ENCODE measurements at regions not wholly inside any gene's neighbourhood (a gene's known extent, or its start where the extent isn't known, plus 50 kb on each side); places are given as distances from the start of the nearest gene placed in this dataset.

DNA sequence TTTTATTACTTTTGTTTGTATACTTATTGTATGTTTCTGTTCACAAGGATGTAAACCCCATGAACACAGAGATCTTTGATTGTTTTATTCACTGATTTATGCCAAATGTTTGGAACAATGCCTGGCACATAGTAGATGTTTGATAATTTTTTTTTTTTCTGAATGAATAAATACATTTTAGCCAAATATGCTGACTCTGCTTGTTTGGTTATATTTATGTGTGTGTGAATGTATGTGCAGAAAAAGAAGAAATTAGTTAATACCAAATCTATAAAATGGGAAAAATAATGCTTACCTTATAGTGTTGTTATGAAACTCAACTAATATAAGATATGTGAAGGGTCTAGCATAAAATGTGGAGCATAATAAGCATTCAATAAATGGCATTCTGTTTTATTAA lies 203.9 kb downstream of the MDFIC start:
- TF ChIP-seq, protein P1, sequence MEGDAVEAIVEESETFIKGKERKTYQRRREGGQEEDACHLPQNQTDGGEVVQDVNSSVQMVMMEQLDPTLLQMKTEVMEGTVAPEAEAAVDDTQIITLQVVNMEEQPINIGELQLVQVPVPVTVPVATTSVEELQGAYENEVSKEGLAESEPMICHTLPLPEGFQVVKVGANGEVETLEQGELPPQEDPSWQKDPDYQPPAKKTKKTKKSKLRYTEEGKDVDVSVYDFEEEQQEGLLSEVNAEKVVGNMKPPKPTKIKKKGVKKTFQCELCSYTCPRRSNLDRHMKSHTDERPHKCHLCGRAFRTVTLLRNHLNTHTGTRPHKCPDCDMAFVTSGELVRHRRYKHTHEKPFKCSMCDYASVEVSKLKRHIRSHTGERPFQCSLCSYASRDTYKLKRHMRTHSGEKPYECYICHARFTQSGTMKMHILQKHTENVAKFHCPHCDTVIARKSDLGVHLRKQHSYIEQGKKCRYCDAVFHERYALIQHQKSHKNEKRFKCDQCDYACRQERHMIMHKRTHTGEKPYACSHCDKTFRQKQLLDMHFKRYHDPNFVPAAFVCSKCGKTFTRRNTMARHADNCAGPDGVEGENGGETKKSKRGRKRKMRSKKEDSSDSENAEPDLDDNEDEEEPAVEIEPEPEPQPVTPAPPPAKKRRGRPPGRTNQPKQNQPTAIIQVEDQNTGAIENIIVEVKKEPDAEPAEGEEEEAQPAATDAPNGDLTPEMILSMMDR (IDR thresholded peaks at IDR 0.05), result no peak
- no peak for TF ChIP-seq POLR2A (IDR thresholded peaks at IDR 0.05)

Data from right lobe of liver (tissue), 4 donors.